PC-9 (cell line): ENCODE measurements at regions not wholly inside any gene's neighbourhood (a gene's known extent, or its start where the extent isn't known, plus 50 kb on each side); places are given as distances from the start of the nearest gene placed in this dataset.

Experiments used
- CTCF ChIP-seq: fragments of 200-600 bp; sonication (generic); conservative IDR thresholded peaks from 2 replicates; pipeline ENCODE4 v1.6.1; 2017; ENCODE audit warnings: mixed run types, antibody characterized with exemption, mild to moderate bottlenecking, moderate library complexity
- EZH2 ChIP-seq: fragments of 200-600 bp; sonication (generic); IDR thresholded peaks from 2 replicates; pipeline ENCODE4 v1.8.0; 2017; ENCODE audit warnings: antibody characterized with exemption, low read depth

GRCh38 chr7:26987338-26987737 is 108.5 kb downstream of the HOXA1 start:
- no peak for TF ChIP-seq CTCF
- TF ChIP-seq EZH2, result no peak
